IMR-90 (cell line): ENCODE measurements at regions not wholly inside any gene's neighbourhood (a gene's known extent, or its start where the extent isn't known, plus 50 kb on each side); places are given as distances from the start of the nearest gene placed in this dataset.

Experiments used
- ATAC-seq: fragments of 200-7000 bp; cut with Tn5 transposase; 2 replicates; pipeline ENCODE4 v1.9.1; 2020; ENCODE audit warnings: low read depth, mild to moderate bottlenecking, moderate library complexity
- BruUV-seq: library from RNA; stranded (reverse); fragments of 400-500 nt; replicated peaks from 2 replicates; lab custom pipeline; 2021; lab: Mats Ljungman, UMichigan
- CTCF ChIA-PET: fragments of 300-600 bp; formaldehyde crosslinking; extraction: SDS; loops from one replicate; lab custom pipeline; 2021; ENCODE audit warnings: antibody characterized with exemption; lab: Yijun Ruan, JAX
- POLR2A ChIA-PET: fragments of 300-600 bp; sonication (Branson Sonifier 250); formaldehyde crosslinking; loops from one replicate; lab custom pipeline; 2022; ENCODE audit warnings: antibody characterized with exemption; ENCODE audit not compliant: unreplicated experiment; lab: Charles Lee
- DNase-seq: peaks from one replicate; pipeline ENCODE4 v3.0.0; 2013
- H2AFZ ChIP-seq: replicated peaks from 2 replicates; pipeline ENCODE3; 2013; ENCODE audit warnings: low read length, mild to moderate bottlenecking; ENCODE audit not compliant: poor library complexity
- H2AK5ac ChIP-seq: 2 replicates; pipeline ENCODE4 v1.6.1; 2013; ENCODE audit warnings: low read depth, low read length, inconsistent platforms
- H2AK9ac ChIP-seq: replicated peaks from 2 replicates; pipeline ENCODE3; 2013; ENCODE audit warnings: mild to moderate bottlenecking, low read depth, low read length, moderate library complexity; ENCODE audit not compliant: poor library complexity
- H2BK120ac ChIP-seq: 2 replicates; pipeline ENCODE4 v1.6.1; 2013; ENCODE audit warnings: low read depth, low read length, inconsistent platforms
- H2BK15ac ChIP-seq: 3 replicates; pipeline ENCODE4 v1.6.1; 2013; ENCODE audit warnings: low read depth, low read length, inconsistent platforms
- H2BK20ac ChIP-seq: 2 replicates; pipeline ENCODE4 v1.6.1; 2013; ENCODE audit warnings: low read depth, mild to moderate bottlenecking, inconsistent platforms, low read length, moderate library complexity
- H2BK5ac ChIP-seq: 2 replicates; pipeline ENCODE4 v1.6.1; 2013; ENCODE audit warnings: mild to moderate bottlenecking, low read depth, low read length, inconsistent platforms; ENCODE audit not compliant: poor library complexity, severe bottlenecking
- H3K14ac ChIP-seq: replicated peaks from 2 replicates; pipeline ENCODE4 v1.6.1; 2013; ENCODE audit warnings: low read depth, low read length, inconsistent platforms
- H3K18ac ChIP-seq: 2 replicates; pipeline ENCODE4 v1.6.1; 2013; ENCODE audit warnings: low read depth, low read length, control low read depth
- H3K23ac ChIP-seq: 2 replicates; pipeline ENCODE4 v1.6.1; 2013; ENCODE audit warnings: low read depth, low read length, inconsistent platforms
- H3K27ac ChIP-seq: 2 replicates; pipeline ENCODE4 v1.5.1; 2013; ENCODE audit warnings: mild to moderate bottlenecking, control low read depth, low read length; ENCODE audit not compliant: insufficient read depth
- H3K27me3 ChIP-seq: 2 replicates; pipeline ENCODE4 v1.6.1; 2013; ENCODE audit warnings: low read length; ENCODE audit not compliant: control insufficient read depth, insufficient read depth
- H3K36me3 ChIP-seq: 2 replicates; pipeline ENCODE4 v1.6.1; 2013; ENCODE audit warnings: low read length, mixed read lengths; ENCODE audit not compliant: control insufficient read depth, insufficient read depth
- H3K4ac ChIP-seq: 2 replicates; pipeline ENCODE4 v1.6.1; 2013; ENCODE audit warnings: low read depth, low read length, inconsistent platforms
- H3K4me1 ChIP-seq: 2 replicates; pipeline ENCODE4 v1.6.1; 2013; ENCODE audit warnings: low read length, mixed read lengths; ENCODE audit not compliant: control insufficient read depth, insufficient read depth
- H3K4me2 ChIP-seq: 2 replicates; pipeline ENCODE4 v1.6.1; 2013; ENCODE audit warnings: low read depth, mild to moderate bottlenecking, control low read depth, low read length, moderate library complexity
- H3K4me3 ChIP-seq: 2 replicates; pipeline ENCODE4 v1.5.1; 2013; ENCODE audit warnings: low read depth, mild to moderate bottlenecking, control low read depth, low read length, moderate library complexity; ENCODE audit not compliant: insufficient read depth
- H3K56ac ChIP-seq: 2 replicates; pipeline ENCODE4 v1.6.1; 2013; ENCODE audit warnings: low read length, inconsistent platforms; ENCODE audit not compliant: insufficient read depth; ENCODE audit errors: extremely low read depth
- H3K79me1 ChIP-seq, 2 experiments: 2 replicates each; pipeline ENCODE4 v1.6.1; 2013; ENCODE audit warnings: low read length in 2 of 2, inconsistent platforms in 1 of 2, low read depth in 1 of 2
- H3K9ac ChIP-seq: 2 replicates; pipeline ENCODE4 v1.6.1; 2013; ENCODE audit warnings: low read depth, low read length, control low read depth
- H3K9me1 ChIP-seq: 2 replicates; pipeline ENCODE4 v1.6.1; 2013; ENCODE audit warnings: low read length, inconsistent platforms; ENCODE audit not compliant: insufficient read depth
- H3K9me3 ChIP-seq: 2 replicates; pipeline ENCODE4 v1.6.1; 2013; ENCODE audit warnings: low read length; ENCODE audit not compliant: control insufficient read depth, insufficient read depth
- H4K20me1 ChIP-seq: 2 replicates; pipeline ENCODE4 v1.6.1; 2013; ENCODE audit warnings: low read length, inconsistent platforms; ENCODE audit not compliant: insufficient read depth
- H4K5ac ChIP-seq: 2 replicates; pipeline ENCODE4 v1.6.1; 2013; ENCODE audit warnings: mild to moderate bottlenecking, low read depth, low read length, control low read depth
- H4K8ac ChIP-seq, 2 experiments: 2 replicates each; pipeline ENCODE4 v1.6.1; 2013; ENCODE audit warnings: low read depth in 2 of 2, low read length in 2 of 2, control low read depth in 1 of 2, inconsistent platforms in 1 of 2
- H4K91ac ChIP-seq: 2 replicates; pipeline ENCODE4 v1.6.1; 2013; ENCODE audit warnings: low read depth, low read length, inconsistent platforms; ENCODE audit not compliant: insufficient read depth
- BHLHE40 ChIP-seq: fragments of 150-350 bp; IDR thresholded peaks from 2 replicates; pipeline ENCODE4 v1.6.1; 2016; ENCODE audit warnings: mild to moderate bottlenecking, low read depth, low read length
- CEBPB ChIP-seq: IDR thresholded peaks from 2 replicates; pipeline ENCODE4 v1.6.1; 2012; ENCODE audit warnings: low read depth, low read length, improper control_type of control experiment
- CHD1 ChIP-seq: IDR thresholded peaks from 2 replicates; pipeline ENCODE4 v1.6.1; 2012; ENCODE audit warnings: low read depth, low read length, improper control_type of control experiment
- MAFK ChIP-seq: IDR thresholded peaks from 2 replicates; pipeline ENCODE4 v1.6.1; 2012; ENCODE audit warnings: low read depth, low read length, improper control_type of control experiment
- MAZ ChIP-seq: IDR thresholded peaks from 2 replicates; pipeline ENCODE4 v1.6.1; 2012; ENCODE audit warnings: low read depth, mild to moderate bottlenecking, low read length, improper control_type of control experiment, moderate library complexity, borderline replicate concordance
- MXI1 ChIP-seq: IDR thresholded peaks from 2 replicates; pipeline ENCODE4 v1.6.1; 2012; ENCODE audit warnings: low read depth, mild to moderate bottlenecking, low read length, moderate library complexity, borderline replicate concordance
- NFE2L2 ChIP-seq: fragments of 150-350 bp; IDR thresholded peaks from 2 replicates; pipeline ENCODE4 v1.6.1; 2016; ENCODE audit warnings: low read depth, mild to moderate bottlenecking, low read length
- RCOR1 ChIP-seq: IDR thresholded peaks from 2 replicates; pipeline ENCODE4 v1.6.1; 2012; ENCODE audit warnings: mild to moderate bottlenecking, low read length, improper control_type of control experiment; ENCODE audit not compliant: insufficient replicate concordance
- RFX5 ChIP-seq: IDR thresholded peaks from 2 replicates; pipeline ENCODE4 v1.8.0; 2012; ENCODE audit warnings: low read depth, mild to moderate bottlenecking, low read length, moderate library complexity
- WGBS, 2 experiments: methylation state at CpG; one replicate each; pipeline versions ENCODE4 v1.1.5 to v1.1.7; 2013; ENCODE audit warnings: missing lambda C conversion rate in 2 of 2; ENCODE audit not compliant: insufficient read length in 1 of 2; ENCODE audit errors: extremely low coverage in 2 of 2; 5-methylcytosine and 5-hydroxymethylcytosine counted together
- dilution Hi-C: fragments of 300-500 bp; cut with HindIII; formaldehyde crosslinking; loops from one replicate; pipeline ENCODE4 v1.14.3; 2018; ENCODE audit warnings: low sequenced_read_pairs; ENCODE audit not compliant: unreplicated experiment
- in situ Hi-C: fragments of 300-500 bp; cut with MboI; formaldehyde crosslinking; loops from 3 replicates; pipeline ENCODE4 v1.14.3; 2019; ENCODE audit warnings: low sequenced_read_pairs, inconsistent platforms, mixed read lengths
- intact Hi-C: fragments of 100-400 bp; cut with micrococcal nuclease; formaldehyde crosslinking; loops from 2 replicates; pipeline ENCODE4 v1.10.0; 2022

DNA sequence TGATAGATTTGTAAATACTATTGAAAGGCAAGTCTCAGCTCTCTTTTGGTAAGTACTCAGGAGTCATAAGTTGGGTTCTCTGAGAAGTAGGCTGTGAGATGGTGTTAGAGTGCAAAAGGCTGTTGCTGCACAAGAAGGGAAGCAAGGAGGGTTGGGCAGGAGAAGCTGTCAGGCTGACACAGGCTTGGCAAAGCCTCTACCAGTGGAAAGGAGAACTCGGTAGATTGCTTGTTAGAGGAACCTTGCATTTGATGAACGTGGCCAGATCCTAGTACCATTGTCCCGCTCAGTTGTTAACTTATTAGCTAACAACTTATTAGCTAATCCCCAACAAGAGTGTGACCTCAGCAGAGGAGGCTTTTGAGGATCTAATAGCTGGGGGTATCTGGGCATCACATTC lies 449.3 kb upstream of the BOD1L1 start:
- POLR2A ChIA-PET, result no interaction called here
- in situ Hi-C loops, result no loop called here
- no peak overlapping the region for H2BK5ac ChIP-seq

More for the DNA sequence above, 449.3 kb upstream of the BOD1L1 start:
- Histone ChIP-seq H3K56ac (no peak overlapping the region), H2AFZ (no peak overlapping the region), H2BK15ac (no peak overlapping the region), H3K27me3 (no peaks in the 10 kb centered on the region), H4K20me1 (no peaks in the 10 kb centered on the region), H3K9me3 (peaks cover 7% of the 10 kb centered on the region), H4K91ac (no peak overlapping the region), H2AK5ac (no peak overlapping the region), H3K79me1 (no peaks in the 10 kb centered on the region), H3K36me3 (no peaks in the 10 kb centered on the region), H2AK9ac (no peak overlapping the region), H3K14ac (no peak overlapping the region), H3K4me1 (no peaks in the 10 kb centered on the region), H3K4ac (no peak overlapping the region), H3K9me1 (no peaks in the 10 kb centered on the region), H3K4me3 (no peak overlapping the region), H4K5ac (no peak overlapping the region), H3K9ac (no peak overlapping the region), H3K27ac (no peak overlapping the region), H2BK120ac (no peak overlapping the region), H4K8ac (no peak overlapping the region), H3K4me2 (no peak overlapping the region), H3K23ac (no peak overlapping the region), H2BK20ac (no peak overlapping the region), H3K18ac (no peak overlapping the region)
- dilution Hi-C loops (no loop called here), intact Hi-C loops (no loop called here)
- no CpG with 5 or more reads among the region's 3 CpGs for WGBS, 2 experiments
- ATAC-seq (no peak), DNase-seq (no peak)
- no peak for TF ChIP-seq RFX5
- no peak for TF ChIP-seq CHD1
- no peak for TF ChIP-seq MAZ
- no peak for TF ChIP-seq MXI1
- no peak for TF ChIP-seq BHLHE40
- TF ChIP-seq RCOR1, result no peak
- TF ChIP-seq NFE2L2, result no peak
- no peak for TF ChIP-seq MAFK
- no peak for TF ChIP-seq CEBPB
- CTCF ChIA-PET, result no interaction called here
- BruUV-seq, result no TSS peak
